ENCODE measurements at regions not wholly inside any gene's neighbourhood (a gene's known extent, or its start where the extent isn't known, plus 50 kb on each side); places are given as distances from the start of the nearest gene placed in this dataset.

GRCh38 chr15:70160267-70160666 lies 62.5 kb upstream of the TLE3 start:
- no peaks in the 10 kb centered on the region for H3K4me1 ChIP-seq (replicated peaks in 1 of 2; ENCODE audit: control insufficient read depth in 2 of 2, insufficient read depth in 2 of 2, low read length in 2 of 2)
- TF ChIP-seq ZNF699 (CRISPR knock-in tag; IDR thresholded peaks at IDR 0.05; ENCODE audit: insufficient replicate concordance): no peak
- TF ChIP-seq NFE2L1 (tag; IDR thresholded peaks at IDR 0.05; ENCODE audit: borderline replicate concordance, low read depth): no peak
- peak; percentile 67 for TF ChIP-seq ESRRA (IDR thresholded peaks at IDR 0.05; ENCODE audit: borderline replicate concordance, low read depth)
- TF ChIP-seq ERF (CRISPR knock-in tag; IDR thresholded peaks at IDR 0.05): no peak
- TF ChIP-seq JUND (IDR thresholded peaks at IDR 0.05; ENCODE audit: borderline replicate concordance, low read depth, low read length): peak; percentile 39; the same call in 1 of the 2 replicates
- no peak for TF ChIP-seq JUND (tag; IDR thresholded peaks at IDR 0.05; ENCODE audit: borderline replicate concordance, low read depth, low read length)
- TF ChIP-seq ZC3H4 (CRISPR knock-in tag; IDR thresholded peaks at IDR 0.05; ENCODE audit: borderline replicate concordance): no peak
- no peak for TF ChIP-seq CTBP1 (IDR thresholded peaks at IDR 0.05; ENCODE audit: borderline replicate concordance)
- TF ChIP-seq POU5F1 (IDR thresholded peaks at IDR 0.05; ENCODE audit: borderline replicate concordance, low read depth, low read length, partially characterized antibody): no peak
- 0 out of 2 replicates have a peak, but pooled peaks have one; percentile 35 for TF ChIP-seq ATF3 (IDR thresholded peaks at IDR 0.05)
- no peak for TF ChIP-seq ATF3 (CRISPR knock-in tag; conservative IDR thresholded peaks at IDR 0.05)
- TF ChIP-seq POLR2A (conservative IDR thresholded peaks at IDR 0.05): no peak
- TF ChIP-seq ZNF592 (IDR thresholded peaks at IDR 0.05): no peak
- no peak for TF ChIP-seq ZEB2 (IDR thresholded peaks at IDR 0.05)
- no peak for TF ChIP-seq NCOA2 (IDR thresholded peaks at IDR 0.05; ENCODE audit: partially characterized antibody in 2 of 2)
- TF ChIP-seq HDAC6 (IDR thresholded peaks at IDR 0.05; ENCODE audit: low read depth, low read length): no peak
- TF ChIP-seq ZKSCAN8 (CRISPR knock-in tag; IDR thresholded peaks at IDR 0.05): peak; percentile 89
- TF ChIP-seq ETV5 (CRISPR knock-in tag; IDR thresholded peaks at IDR 0.05; ENCODE audit: low read depth): no peak
- peak; percentile 76 for TF ChIP-seq FOSL1 (tag; conservative IDR thresholded peaks at IDR 0.05)
- TF ChIP-seq JUN (IDR thresholded peaks at IDR 0.05; ENCODE audit: borderline replicate concordance, low read depth, low read length): 0 out of 2 replicates have a peak, but pooled peaks have one; percentile 29
- TF ChIP-seq JUN (CRISPR knock-in tag; IDR thresholded peaks at IDR 0.05; ENCODE audit: borderline replicate concordance): no peak
- CTCF ChIA-PET (ENCODE audit: low intra/inter-chr PET ratio): no interaction called here
- H3K9ac ChIP-seq (ENCODE audit: insufficient read depth in 1 of 2, low read depth in 2 of 2, low read length in 2 of 2): no peak overlapping the region
- POLR2A ChIA-PET: interaction anchor here (0.6 kb wide), 1 partner anchor 78 kb away, joined by 3 read pairs; no protein-coding TSS in a partner anchor
- no peak overlapping the region for H3K4me3 ChIP-seq
- in situ Hi-C loops (cut with MboI): no loop called here
- H3K36me3 ChIP-seq (ENCODE audit: control insufficient read depth, insufficient read depth, low read length): no peaks in the 10 kb centered on the region
- no peak overlapping the region for H3K27ac ChIP-seq (ENCODE audit: extremely low read depth, low read depth, low read length)
- H3K4me2 ChIP-seq (ENCODE audit: insufficient read depth, low read length): no peak overlapping the region
- peaks cover 22 to 79% of the 10 kb centered on the region in 2 experiments for H3K27me3 ChIP-seq (ENCODE audit: control insufficient read depth in 2 of 2, insufficient read depth in 2 of 2, low read length in 2 of 2)
- H2AFZ ChIP-seq (ENCODE audit: low read depth, low read length): no peak overlapping the region
- no peaks in the 10 kb centered on the region; the same call in 1 of the 2 replicates for H4K20me1 ChIP-seq (replicated peaks; ENCODE audit: control insufficient read depth, insufficient read depth, low read length)
- 0% methylated on average over 1 of the region's 1 CpG for WGBS (ENCODE audit: insufficient coverage, low coverage, missing lambda C conversion rate)
- DNase-seq (ENCODE audit: extremely low read depth in 1 of 4, low spot score in 3 of 4) (no peak), FAIRE-seq (no peak), ATAC-seq (no peak)
- intact Hi-C loops (cut with micrococcal nuclease): no loop called here
- no TSS peak for BruUV-seq (replicated peaks)
- no peaks in the 10 kb centered on the region for H3K9me3 ChIP-seq (replicated peaks; ENCODE audit: control insufficient read depth, insufficient read depth, low read depth, low read length)
- H3K9me1 ChIP-seq (ENCODE audit: control insufficient read depth, insufficient read depth, low read length): no peaks in the 10 kb centered on the region
- no peaks in the 10 kb centered on the region for H3K79me2 ChIP-seq (ENCODE audit: control insufficient read depth, insufficient read depth, low read length)
